CD4-positive, CD25-positive, alpha-beta regulatory T cell (primary cell): ENCODE measurements at regions not wholly inside any gene's neighbourhood (a gene's known extent, or its start where the extent isn't known, plus 50 kb on each side); places are given as distances from the start of the nearest gene placed in this dataset.

ENCODE experiments used
- ATAC-seq, 2 donors: fragments of 150-1000 bp; cut with Tn5 transposase; one replicate each; pipeline ENCODE4 v1.10.0; 2021; ENCODE audit warnings: low read depth in 2 of 2, moderate number of reproducible peaks in 2 of 2, moderate library complexity in 1 of 2
- DNase-seq, 3 donors: peaks; one replicate each; pipeline versions ENCODE4 v3.0.0 to v3.0.0-alpha.2; 2012 to 2022; ENCODE audit warnings: mixed read lengths in 1 of 3
- H3K27ac ChIP-seq: one replicate; pipeline ENCODE4 v1.7.0; 2013; ENCODE audit warnings: mild to moderate bottlenecking, low read length; ENCODE audit not compliant: insufficient read depth, poor library complexity, severe bottlenecking
- H3K27me3 ChIP-seq: one replicate; pipeline ENCODE4 v1.7.0; 2013; ENCODE audit warnings: low read length; ENCODE audit not compliant: control insufficient read depth, insufficient read depth
- H3K36me3 ChIP-seq: one replicate; pipeline ENCODE4 v1.7.0; 2013; ENCODE audit warnings: mild to moderate bottlenecking, low read length, moderate library complexity; ENCODE audit not compliant: control insufficient read depth, insufficient read depth
- H3K4me1 ChIP-seq: 2 replicates; pipeline ENCODE4 v1.7.0; 2013; ENCODE audit warnings: mild to moderate bottlenecking, low read length; ENCODE audit not compliant: insufficient read depth, control insufficient read depth, poor library complexity, severe bottlenecking
- H3K4me3 ChIP-seq: one replicate; pipeline ENCODE4 v1.7.0; 2013; ENCODE audit warnings: low read depth, mild to moderate bottlenecking, low read length, moderate library complexity
- H3K9me3 ChIP-seq, 2 experiments: 1 replicate in 1 of 2; 2 replicates in 1 of 2; pipeline ENCODE4 v1.7.0; 2013; ENCODE audit warnings: low read length in 2 of 2, mild to moderate bottlenecking in 1 of 2, moderate library complexity in 1 of 2; ENCODE audit not compliant: control insufficient read depth in 2 of 2
- H3K27ac Mint-ChIP-seq, 3 donors: one replicate each; pipeline ENCODE4 v1.8.0; 2020 to 2022; ENCODE audit warnings: mild to moderate bottlenecking in 3 of 3, mixed read lengths in 3 of 3, moderate library complexity in 2 of 3
- H3K27me3 Mint-ChIP-seq: one replicate; pipeline ENCODE4 v1.8.0; 2022; ENCODE audit warnings: mild to moderate bottlenecking, mixed read lengths
- H3K36me3 Mint-ChIP-seq: one replicate; pipeline ENCODE4 v1.8.0; 2020; ENCODE audit warnings: mixed read lengths
- H3K4me1 Mint-ChIP-seq, 4 donors: one replicate each; pipeline ENCODE4 v1.8.0; 2020 to 2022; ENCODE audit warnings: mixed read lengths in 4 of 4, mild to moderate bottlenecking in 1 of 4
- H3K4me3 Mint-ChIP-seq, 4 donors: one replicate each; pipeline ENCODE4 v1.8.0; 2020 to 2022; ENCODE audit warnings: mild to moderate bottlenecking in 4 of 4, mixed read lengths in 4 of 4, moderate library complexity in 3 of 4
- H3K9me3 Mint-ChIP-seq, 7 donors: one replicate each; pipeline ENCODE4 v1.8.0; 2020 to 2022; ENCODE audit warnings: mixed read lengths in 7 of 7, mild to moderate bottlenecking in 3 of 7, moderate library complexity in 2 of 7

DNA sequence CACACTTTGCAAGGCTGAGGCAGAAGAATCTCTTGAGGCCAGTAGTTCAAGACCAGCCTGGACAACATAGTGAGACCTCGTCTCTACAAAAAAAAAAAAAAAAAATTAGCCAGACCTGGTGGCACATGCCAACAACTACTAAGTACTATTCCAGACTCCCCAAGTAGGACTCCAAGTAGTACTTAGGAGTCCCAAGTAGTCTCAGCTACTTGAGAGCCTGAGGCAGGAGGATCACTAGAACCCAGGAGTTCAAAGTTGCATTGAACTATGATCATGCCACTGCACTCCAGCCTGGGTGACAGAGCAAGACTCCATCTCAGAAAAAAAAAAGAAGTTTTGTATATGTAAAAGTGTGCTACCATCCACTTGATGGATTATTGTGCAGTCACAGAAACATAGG lies 486.6 kb downstream of the SOX2 start:
- H3K4me1 ChIP-seq = no peaks in the 10 kb centered on the region
- H3K4me3 Mint-ChIP-seq = no peak overlapping the region
- no peaks in the 10 kb centered on the region for H3K27me3 ChIP-seq
- H3K27me3 Mint-ChIP-seq = no peaks in the 10 kb centered on the region
- no peak overlapping the region for H3K4me3 ChIP-seq
- H3K36me3 Mint-ChIP-seq = no peaks in the 10 kb centered on the region
- no peak overlapping the region for H3K27ac ChIP-seq
- H3K9me3 ChIP-seq = no peaks in the 10 kb centered on the region
- H3K36me3 ChIP-seq = no peaks in the 10 kb centered on the region
- DNase-seq (no peak), ATAC-seq (no peak)
- no peak overlapping the region for H3K27ac Mint-ChIP-seq
- no peaks in the 10 kb centered on the region for H3K4me1 Mint-ChIP-seq
- peaks cover 0 to 8% (median 0%) of the 10 kb centered on the region in 7 donors for H3K9me3 Mint-ChIP-seq

DNA sequence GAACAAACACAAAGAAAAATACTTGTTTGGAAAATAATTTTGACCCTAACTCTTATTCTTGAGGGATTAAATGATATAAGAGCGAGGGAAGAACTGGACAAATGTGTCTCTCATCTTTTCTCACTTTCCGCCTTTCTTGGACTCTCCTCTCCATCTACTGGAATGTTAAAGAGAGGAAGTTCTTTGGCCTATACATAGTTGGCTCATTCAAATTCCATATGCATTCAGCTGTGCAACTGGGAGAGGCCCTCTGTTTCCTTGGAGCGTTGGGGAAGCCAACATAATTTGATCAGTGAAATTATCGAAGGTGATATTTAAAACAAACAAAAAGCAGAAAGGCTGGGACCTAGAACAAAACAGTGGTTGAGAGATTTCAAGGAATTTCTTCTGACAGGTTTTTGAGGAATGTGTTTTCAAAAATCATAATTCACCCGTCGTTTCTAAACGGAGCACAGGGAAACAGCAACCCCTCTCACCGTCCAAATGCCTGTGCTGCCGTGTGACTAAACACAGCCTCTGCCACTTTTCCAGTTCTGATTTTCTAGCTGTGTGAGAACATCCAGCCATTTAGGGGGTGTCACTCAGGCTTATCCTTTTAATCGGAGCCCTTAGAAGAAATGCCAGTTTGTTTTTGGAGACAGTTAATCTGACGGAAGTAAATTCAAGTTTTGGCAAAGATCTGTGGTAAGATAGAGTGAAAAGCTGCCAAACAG lies 489.9 kb downstream of the SOX2 start:
- H3K9me3 Mint-ChIP-seq = peaks cover 0 to 8% (median 2%) of the 10 kb centered on the region in 7 donors
- no peak overlapping the region for H3K27ac Mint-ChIP-seq
- H3K4me3 ChIP-seq = no peak overlapping the region
- H3K4me3 Mint-ChIP-seq = no peak overlapping the region
- H3K9me3 ChIP-seq = no peaks in the 10 kb centered on the region
- H3K36me3 ChIP-seq = no peaks in the 10 kb centered on the region
- no peaks in the 10 kb centered on the region for H3K4me1 ChIP-seq
- no peaks in the 10 kb centered on the region for H3K27me3 Mint-ChIP-seq
- no peaks in the 10 kb centered on the region for H3K27me3 ChIP-seq
- H3K36me3 Mint-ChIP-seq = no peaks in the 10 kb centered on the region
- ATAC-seq (no peak), DNase-seq (no peak)
- no peak overlapping the region for H3K27ac ChIP-seq
- no peaks in the 10 kb centered on the region for H3K4me1 Mint-ChIP-seq

DNA sequence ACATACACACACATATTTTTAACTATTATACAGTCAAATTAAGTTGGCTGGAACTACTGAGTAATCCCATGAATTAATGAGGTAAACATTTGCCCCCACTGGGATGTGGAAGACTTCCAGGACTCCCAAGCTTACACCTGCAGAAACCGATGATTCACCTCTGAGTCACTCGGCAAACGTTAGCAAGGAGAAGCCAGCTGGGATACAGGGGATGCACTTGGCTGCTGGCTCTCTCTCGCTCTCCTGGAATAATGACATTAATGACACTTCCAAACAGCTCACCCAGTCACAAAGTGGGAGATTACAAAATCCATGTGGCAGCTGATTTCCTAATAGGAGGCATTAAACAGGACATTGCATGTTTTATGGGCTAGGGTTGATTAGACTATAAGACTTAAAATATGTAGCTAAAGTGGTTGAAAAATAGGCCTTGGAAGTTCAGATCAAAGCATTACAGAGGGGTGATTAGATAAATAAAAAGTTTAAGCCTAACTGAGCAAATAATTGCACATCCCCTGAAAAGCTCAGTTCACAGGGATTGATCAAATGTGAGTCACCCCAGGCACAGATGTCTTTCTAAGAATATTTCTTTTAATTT lies 500.9 kb downstream of the SOX2 start:
- ATAC-seq = no peak
- Histone ChIP-seq H3K9me3 (no peaks in the 10 kb centered on the region), H3K27ac (no peak overlapping the region), H3K4me3 (no peak overlapping the region), H3K4me1 (no peaks in the 10 kb centered on the region), H3K36me3 (no peaks in the 10 kb centered on the region), H3K27me3 (no peaks in the 10 kb centered on the region)
- no peak overlapping the region for H3K27ac Mint-ChIP-seq
- H3K4me3 Mint-ChIP-seq = no peak overlapping the region
- H3K36me3 Mint-ChIP-seq = no peaks in the 10 kb centered on the region
- no peaks in the 10 kb centered on the region for H3K4me1 Mint-ChIP-seq
- no peaks in the 10 kb centered on the region for H3K27me3 Mint-ChIP-seq
- DNase-seq = no peak
- peaks cover 0 to 5% (median 0%) of the 10 kb centered on the region in 7 donors for H3K9me3 Mint-ChIP-seq

DNA sequence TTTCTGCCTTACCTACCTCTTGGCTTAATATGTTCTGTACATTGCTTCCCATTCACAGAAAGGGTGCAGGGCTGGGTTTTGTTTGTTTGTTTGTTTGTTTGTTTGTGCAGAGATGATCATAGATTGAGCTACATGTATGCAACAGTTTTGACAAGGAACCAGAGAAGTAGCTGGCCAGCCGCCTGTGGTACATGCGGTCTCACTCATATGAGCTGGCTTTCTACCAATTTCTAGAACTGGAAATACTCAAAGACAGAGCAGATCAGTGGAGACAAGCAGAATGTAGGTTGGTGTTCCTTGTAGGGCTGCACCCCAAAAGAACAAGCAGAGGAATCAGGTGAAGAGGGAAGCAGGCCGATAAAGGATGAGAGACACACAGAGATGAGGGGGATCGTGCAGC lies 502.7 kb downstream of the SOX2 start:
- no peak overlapping the region for H3K27ac ChIP-seq
- H3K9me3 Mint-ChIP-seq = peaks cover 0 to 4% (median 0%) of the 10 kb centered on the region in 7 donors
- H3K36me3 ChIP-seq = no peaks in the 10 kb centered on the region
- no peaks in the 10 kb centered on the region for H3K9me3 ChIP-seq
- no peaks in the 10 kb centered on the region for H3K4me1 Mint-ChIP-seq
- no peak overlapping the region for H3K27ac Mint-ChIP-seq
- H3K36me3 Mint-ChIP-seq = no peaks in the 10 kb centered on the region
- no peak for DNase-seq
- no peaks in the 10 kb centered on the region for H3K27me3 Mint-ChIP-seq
- H3K4me3 ChIP-seq = no peak overlapping the region
- no peaks in the 10 kb centered on the region for H3K27me3 ChIP-seq
- H3K4me3 Mint-ChIP-seq = no peak overlapping the region
- ATAC-seq = no peak
- no peaks in the 10 kb centered on the region for H3K4me1 ChIP-seq

DNA sequence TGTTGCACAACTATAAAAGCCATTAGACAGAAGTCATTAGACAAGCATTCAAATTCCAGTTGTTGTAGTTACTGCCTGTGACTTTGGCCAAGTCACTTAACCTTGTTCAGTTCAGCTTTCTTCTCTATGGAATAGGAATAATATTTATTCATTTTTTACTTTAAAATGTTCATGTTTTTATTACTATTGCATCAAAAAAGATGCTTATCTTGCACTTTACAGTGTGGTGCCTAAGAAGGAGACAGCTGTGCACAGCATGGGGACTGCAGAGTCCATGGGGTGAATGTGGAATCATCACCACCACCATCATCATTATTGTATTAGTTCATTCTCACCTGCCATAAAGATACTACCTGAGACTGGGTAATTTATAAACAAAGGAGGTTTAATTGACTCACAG lies 504.2 kb downstream of the SOX2 start:
- Mint-ChIP-seq H3K9me3 (peaks cover 0 to 4% (median 0%) of the 10 kb centered on the region in 7 donors), H3K4me1 (no peaks in the 10 kb centered on the region), H3K27me3 (no peaks in the 10 kb centered on the region), H3K27ac (no peak overlapping the region), H3K36me3 (no peaks in the 10 kb centered on the region), H3K4me3 (no peak overlapping the region)
- Histone ChIP-seq H3K9me3 (no peaks in the 10 kb centered on the region), H3K27ac (no peak overlapping the region), H3K36me3 (no peaks in the 10 kb centered on the region), H3K27me3 (no peaks in the 10 kb centered on the region), H3K4me3 (no peak overlapping the region), H3K4me1 (no peaks in the 10 kb centered on the region)
- no peak for DNase-seq
- no peak for ATAC-seq

DNA sequence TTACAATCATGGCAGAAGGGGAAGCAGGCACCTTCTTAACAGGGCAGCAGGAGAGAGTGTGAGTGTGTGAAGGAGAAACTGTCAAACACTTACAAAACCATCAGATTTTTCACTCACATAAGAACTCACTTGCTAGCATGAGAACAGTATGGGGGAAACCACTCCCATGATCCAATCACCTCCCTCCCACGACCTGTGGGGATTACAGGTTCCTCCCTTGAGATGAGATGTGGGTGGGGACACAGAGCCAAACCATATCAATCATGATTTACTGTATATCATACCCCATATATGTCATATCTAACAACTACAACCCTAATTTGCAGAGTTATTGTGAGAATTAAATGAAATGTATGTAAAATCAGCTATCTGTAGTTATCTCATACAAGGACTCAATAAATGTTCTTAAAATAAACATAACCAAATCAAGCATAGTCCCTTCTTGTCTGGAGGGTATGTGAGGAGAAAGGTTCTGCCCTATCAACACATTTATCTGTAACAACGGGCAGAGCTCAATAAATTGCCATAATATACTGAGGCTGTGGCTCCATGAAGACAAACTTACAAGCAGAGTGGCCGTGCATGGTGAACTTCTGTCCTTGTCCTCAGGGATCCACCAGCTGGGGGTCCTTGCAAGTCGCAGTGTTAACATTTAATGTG lies 504.7 kb downstream of the SOX2 start:
- Histone ChIP-seq H3K4me1 (no peaks in the 10 kb centered on the region), H3K36me3 (no peaks in the 10 kb centered on the region), H3K9me3 (no peaks in the 10 kb centered on the region), H3K27me3 (no peaks in the 10 kb centered on the region), H3K27ac (no peak overlapping the region), H3K4me3 (no peak overlapping the region)
- H3K27ac Mint-ChIP-seq = no peak overlapping the region
- ATAC-seq (no peak), DNase-seq (no peak)
- H3K36me3 Mint-ChIP-seq = no peaks in the 10 kb centered on the region
- no peaks in the 10 kb centered on the region for H3K4me1 Mint-ChIP-seq
- no peak overlapping the region for H3K4me3 Mint-ChIP-seq
- peaks cover 0 to 4% (median 0%) of the 10 kb centered on the region in 7 donors for H3K9me3 Mint-ChIP-seq
- H3K27me3 Mint-ChIP-seq = no peaks in the 10 kb centered on the region

DNA sequence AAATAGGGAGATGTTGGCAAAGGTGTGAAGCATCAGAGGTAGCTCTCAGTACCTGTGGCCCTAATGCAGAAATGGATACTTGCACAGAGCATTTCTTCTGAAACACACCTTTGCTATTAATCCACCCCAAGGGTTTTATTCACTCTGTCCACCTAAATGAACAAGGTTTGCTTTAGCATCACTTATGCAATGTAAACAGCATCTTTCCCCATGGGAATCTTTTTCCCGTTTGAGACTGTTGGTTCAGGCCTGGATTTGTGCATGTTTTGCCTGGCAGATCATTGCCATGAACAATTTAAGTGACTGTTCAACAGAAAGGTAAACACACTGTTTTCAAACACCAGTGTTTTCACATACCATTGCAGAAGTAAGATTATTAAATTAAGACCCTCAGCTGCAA lies 508.3 kb downstream of the SOX2 start:
- Histone ChIP-seq H3K4me1 (no peaks in the 10 kb centered on the region), H3K4me3 (no peak overlapping the region), H3K36me3 (no peaks in the 10 kb centered on the region), H3K9me3 (no peaks in the 10 kb centered on the region), H3K27ac (no peak overlapping the region), H3K27me3 (no peaks in the 10 kb centered on the region)
- Mint-ChIP-seq H3K4me3 (no peak overlapping the region), H3K27me3 (no peaks in the 10 kb centered on the region), H3K9me3 (peaks cover 0 to 1% (median 0%) of the 10 kb centered on the region in 7 donors), H3K27ac (no peak overlapping the region), H3K36me3 (no peaks in the 10 kb centered on the region), H3K4me1 (no peaks in the 10 kb centered on the region)
- DNase-seq (no peak), ATAC-seq (no peak)

DNA sequence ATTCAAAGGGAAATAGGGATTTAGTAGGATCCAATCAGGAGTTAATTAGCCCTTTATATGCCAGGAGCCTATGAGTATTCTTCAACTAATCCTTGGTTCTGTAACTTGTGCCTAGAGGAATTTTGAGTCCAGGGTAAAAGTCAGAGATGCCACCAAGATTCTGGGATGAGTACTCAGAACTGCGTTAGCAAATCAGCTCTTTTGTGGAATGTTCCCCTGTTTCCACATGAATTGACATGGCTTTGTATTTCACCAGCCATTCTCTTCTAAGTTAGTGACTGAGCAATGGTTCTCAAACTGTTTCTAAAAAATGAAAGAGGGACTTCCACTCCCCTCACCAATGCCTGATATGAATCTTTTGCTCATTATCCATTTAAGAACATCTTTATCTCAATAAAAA lies 508.7 kb downstream of the SOX2 start:
- no peaks in the 10 kb centered on the region for H3K36me3 Mint-ChIP-seq

More for the DNA sequence above, 508.7 kb downstream of the SOX2 start:
- no peak for ATAC-seq
- H3K36me3 ChIP-seq = no peaks in the 10 kb centered on the region
- no peaks in the 10 kb centered on the region for H3K27me3 ChIP-seq
- Mint-ChIP-seq H3K4me1 (no peaks in the 10 kb centered on the region), H3K27me3 (no peaks in the 10 kb centered on the region), H3K4me3 (no peak overlapping the region), H3K27ac (no peak overlapping the region), H3K9me3 (peaks cover 0 to 2% (median 0%) of the 10 kb centered on the region in 7 donors)
- no peak for DNase-seq
- H3K4me3 ChIP-seq = no peak overlapping the region
- no peaks in the 10 kb centered on the region for H3K4me1 ChIP-seq
- H3K27ac ChIP-seq = no peak overlapping the region
- no peaks in the 10 kb centered on the region for H3K9me3 ChIP-seq
